HCT116 (cell line): ENCODE measurements at regions not wholly inside any gene's neighbourhood (a gene's known extent, or its start where the extent isn't known, plus 50 kb on each side); places are given as distances from the start of the nearest gene placed in this dataset.

Source experiments
- ATAC-seq: fragments of 200-7000 bp; cut with Tn5 transposase; 2 replicates; pipeline ENCODE4 v1.9.1; 2020; ENCODE audit warnings: mild to moderate bottlenecking, moderate library complexity
- BruUV-seq: library from RNA; stranded (reverse); fragments of 400-500 nt; replicated peaks from 2 replicates; lab custom pipeline; 2021; lab: Mats Ljungman, UMichigan
- CTCF ChIA-PET: fragments of 300-600 bp; sonication (Branson Sonifier 250); formaldehyde crosslinking; loops from one replicate; lab custom pipeline; 2021; ENCODE audit warnings: antibody characterized with exemption; lab: Charles Lee
- POLR2A ChIA-PET: fragments of 300-600, 350-600 bp; sonication (Branson Sonifier 250); formaldehyde crosslinking; loops from one replicate; lab custom pipeline; 2021; ENCODE audit warnings: antibody characterized with exemption; lab: Charles Lee
- RAD21 ChIA-PET, 2 experiments: fragments of 300-600 bp; sonication (Branson Sonifier 250); formaldehyde crosslinking; loops; one replicate each; lab custom pipeline; 2023; ENCODE audit warnings: low total read pairs in 2 of 2; ENCODE audit not compliant: uncharacterized antibody in 2 of 2, unreplicated experiment in 2 of 2, low non-redundant PET in 1 of 2; lab: Charles Lee
- DNase-seq: peaks from one replicate; pipeline ENCODE4 v3.0.0-alpha.2; 2010; ENCODE audit warnings: low read depth, low spot score
- H2AFZ ChIP-seq: fragments of 200-600 bp; shearing (Covaris generic), sonication (generic); 2 replicates; pipeline ENCODE4 v1.6.1; 2017; ENCODE audit warnings: low read depth, mixed run types, mixed read lengths, antibody characterized with exemption, low read length; ENCODE audit not compliant: poor library complexity, severe bottlenecking
- H3K27ac ChIP-seq: 2 replicates; pipeline ENCODE4 v1.5.1; 2012; ENCODE audit warnings: low read depth, low read length
- H3K27me3 ChIP-seq: fragments of 200-600 bp; sonication (generic); 2 replicates; pipeline ENCODE4 v1.6.1; 2016; ENCODE audit warnings: mixed run types, low read length, mixed read lengths; ENCODE audit not compliant: insufficient read depth
- H3K36me3 ChIP-seq, 2 experiments: fragments of 200-500 bp in 1 of 2; fragments of 200-600 bp in 1 of 2; sonication (Bioruptor generic) in 1 of 2; sonication (generic) in 1 of 2; 2 replicates each; pipeline versions ENCODE4 v1.5.1 to v1.6.1; 2014 to 2016; ENCODE audit warnings: low read length in 2 of 2, inconsistent platforms in 1 of 2, mixed read lengths in 1 of 2, mixed run types in 1 of 2; ENCODE audit not compliant: insufficient read depth in 2 of 2, control insufficient read depth in 1 of 2
- H3K4me1 ChIP-seq, 2 experiments: fragments of 200-600 bp in 1 of 2; sonication (generic) in 1 of 2; 2 replicates each; pipeline versions ENCODE4 v1.5.1 to v1.6.1; 2012 to 2017; ENCODE audit warnings: low read length in 2 of 2, inconsistent platforms in 1 of 2, mild to moderate bottlenecking in 1 of 2, mixed read lengths in 1 of 2, mixed run types in 1 of 2, moderate library complexity in 1 of 2; ENCODE audit not compliant: insufficient read depth in 2 of 2, control insufficient read depth in 1 of 2
- H3K4me2 ChIP-seq: fragments of 200-600 bp; sonication (generic); 2 replicates; pipeline ENCODE4 v1.6.1; 2017; ENCODE audit warnings: mixed run types, low read length, mixed read lengths
- H3K4me3 ChIP-seq, 2 experiments: fragments of 200-600 bp in 1 of 2; sonication (generic) in 1 of 2; replicated peaks in 1 of 2; 2 replicates each; pipeline ENCODE4 v1.5.1; 2011 to 2016; ENCODE audit warnings: low read length in 2 of 2, control low read depth in 1 of 2, low read depth in 1 of 2, mild to moderate bottlenecking in 1 of 2, mixed read lengths in 1 of 2, mixed run types in 1 of 2
- H3K79me2 ChIP-seq: fragments of 200-600 bp; sonication (generic); 2 replicates; pipeline ENCODE4 v1.6.1; 2017; ENCODE audit warnings: mild to moderate bottlenecking, mixed run types, low read length, moderate library complexity, mixed read lengths; ENCODE audit not compliant: insufficient read depth
- H3K9ac ChIP-seq: fragments of 200-600 bp; sonication (generic); 2 replicates; pipeline ENCODE4 v1.6.1; 2016; ENCODE audit warnings: low read length, mixed read lengths
- H3K9me2 ChIP-seq: fragments of 200-600 bp; sonication (generic), shearing (Covaris generic); 2 replicates; pipeline ENCODE4 v1.6.1; 2017; ENCODE audit warnings: mixed run types, mild to moderate bottlenecking, moderate library complexity; ENCODE audit not compliant: insufficient read depth
- H3K9me3 ChIP-seq, 2 experiments: fragments of 200-500 bp in 1 of 2; fragments of 200-600 bp in 1 of 2; sonication (Bioruptor generic) in 1 of 2; sonication (generic) in 1 of 2; 2 replicates each; pipeline ENCODE4 v1.6.1; 2014 to 2017; ENCODE audit warnings: low read length in 2 of 2, mixed read lengths in 2 of 2, inconsistent platforms in 1 of 2, low read depth in 1 of 2, mild to moderate bottlenecking in 1 of 2, mixed run types in 1 of 2, moderate library complexity in 1 of 2; ENCODE audit not compliant: control insufficient read depth in 1 of 2, insufficient read depth in 1 of 2
- H4K20me1 ChIP-seq: fragments of 200-600 bp; sonication (generic), shearing (Covaris generic); 2 replicates; pipeline ENCODE4 v1.6.1; 2017; ENCODE audit warnings: mixed run types, mild to moderate bottlenecking, moderate library complexity; ENCODE audit not compliant: insufficient read depth
- CBX3 ChIP-seq: IDR thresholded peaks from 2 replicates; pipeline ENCODE4 v1.6.1; 2012; ENCODE audit warnings: low read depth
- EGR1 ChIP-seq: IDR thresholded peaks from 2 replicates; pipeline ENCODE4 v1.6.1; 2012; ENCODE audit warnings: low read depth
- EZH2phosphoT487 ChIP-seq: fragments of 200-600 bp; IDR thresholded peaks from 2 replicates; pipeline ENCODE4 v1.6.1; 2018; ENCODE audit warnings: antibody characterized with exemption, borderline replicate concordance
- FOSL1 ChIP-seq: IDR thresholded peaks from 2 replicates; pipeline ENCODE4 v1.6.1; 2012; ENCODE audit warnings: low read depth
- JUND ChIP-seq: IDR thresholded peaks from 2 replicates; pipeline ENCODE4 v1.6.1; 2012
- POLR2A ChIP-seq: IDR thresholded peaks from 2 replicates; pipeline ENCODE4 v1.7.0; 2011; ENCODE audit warnings: borderline replicate concordance; ENCODE audit not compliant: insufficient read depth, insufficient read length; ENCODE audit errors: extremely low read depth
- POLR2AphosphoS5 ChIP-seq: IDR thresholded peaks from 2 replicates; pipeline ENCODE4 v1.6.1; 2011; ENCODE audit warnings: mild to moderate bottlenecking, low read depth, low read length, moderate library complexity
- RAD21 ChIP-seq: IDR thresholded peaks from 2 replicates; pipeline ENCODE4 v1.6.1; 2012; ENCODE audit warnings: low read depth, mild to moderate bottlenecking
- SIN3A ChIP-seq: IDR thresholded peaks from 2 replicates; pipeline ENCODE4 v1.6.1; 2012; ENCODE audit warnings: low read depth
- SP1 ChIP-seq: IDR thresholded peaks from 2 replicates; pipeline ENCODE4 v1.6.1; 2012; ENCODE audit warnings: low read depth
- SRF ChIP-seq: IDR thresholded peaks from 2 replicates; pipeline ENCODE4 v1.6.1; 2012; ENCODE audit warnings: low read depth
- TCF7L2 ChIP-seq: IDR thresholded peaks from 2 replicates; pipeline ENCODE4 v1.7.0; 2011; ENCODE audit warnings: borderline replicate concordance, inconsistent platforms; ENCODE audit not compliant: insufficient read depth, insufficient read length; ENCODE audit errors: extremely low read depth
- YY1 ChIP-seq: IDR thresholded peaks from 2 replicates; pipeline ENCODE4 v1.6.1; 2011; ENCODE audit warnings: low read length, low read depth, moderate library complexity, mild to moderate bottlenecking; ENCODE audit not compliant: insufficient replicate concordance; ENCODE audit errors: extremely low read depth
- ZBTB33 ChIP-seq: IDR thresholded peaks from 2 replicates; pipeline ENCODE4 v1.6.1; 2011; ENCODE audit warnings: mild to moderate bottlenecking, low read length, moderate library complexity; ENCODE audit not compliant: insufficient replicate concordance; ENCODE audit errors: extremely low read depth
- ZFX ChIP-seq: fragments of 450-650 bp; IDR thresholded peaks from 2 replicates; pipeline ENCODE4 v1.6.1; 2017
- intact Hi-C: fragments of 100-400 bp; cut with micrococcal nuclease; formaldehyde crosslinking; loops from 2 replicates; pipeline ENCODE4 v1.10.0; 2022

DNA sequence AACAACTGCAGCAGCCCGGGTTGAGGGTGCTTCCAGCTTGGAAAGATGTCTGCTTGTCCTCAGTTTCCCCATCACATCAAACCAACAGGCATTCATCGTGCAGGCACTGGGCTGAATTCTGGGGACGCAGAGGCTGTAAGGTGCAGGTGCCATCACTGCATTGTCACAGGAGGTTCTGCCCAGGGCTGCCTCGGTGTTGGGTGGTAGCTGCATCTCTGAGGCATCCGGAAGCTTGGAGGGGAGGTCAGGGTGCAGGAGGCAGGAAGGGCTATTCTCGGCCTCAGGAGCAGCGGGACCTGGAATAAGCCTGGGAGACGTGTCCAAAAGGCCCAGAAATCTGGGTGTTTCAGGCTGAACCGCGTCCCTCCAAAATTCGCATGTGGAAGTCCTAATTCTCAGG lies 134.6 kb downstream of the HMX1 start:
- no TSS peak for BruUV-seq
- H4K20me1 ChIP-seq = no peaks in the 10 kb centered on the region
- no peaks in the 10 kb centered on the region for H3K79me2 ChIP-seq
- H3K27ac ChIP-seq = no peak overlapping the region
- POLR2A ChIA-PET = no interaction called here
- DNase-seq = no peak
- H3K9me2 ChIP-seq = no peaks in the 10 kb centered on the region
- no peak overlapping the region for H3K4me3 ChIP-seq
- intact Hi-C loops = no loop called here
- no peaks in the 10 kb centered on the region for H3K27me3 ChIP-seq
- no peak overlapping the region for H2AFZ ChIP-seq
- no peak overlapping the region for H3K9ac ChIP-seq
- H3K9me3 ChIP-seq = 0 out of 4 replicates have a peak, but pooled peaks cover 0 to 4% of the 10 kb centered on the region in 2 experiments
- TF ChIP-seq EGR1 (no peak), YY1 (no peak), EZH2phosphoT487 (no peak), RAD21 (no peak), JUND (no peak), SRF (no peak), FOSL1 (no peak), SP1 (no peak), SIN3A (no peak), ZFX (no peak), POLR2A (no peak), POLR2AphosphoS5 (no peak), ZBTB33 (no peak), TCF7L2 (no peak), CBX3 (no peak)
- TF ChIP-seq, all 23 proteins: peak for 0
- H3K4me2 ChIP-seq = no peak overlapping the region
- H3K4me1 ChIP-seq = no peaks in the 10 kb centered on the region
- ATAC-seq = no peak
- H3K36me3 ChIP-seq = no peaks in the 10 kb centered on the region
- ChIA-PET CTCF (no interaction called here), RAD21 (no interaction called here)
